Esophagus squamous epithelium (tissue), 5 donors: ENCODE measurements at regions not wholly inside any gene's neighbourhood (a gene's known extent, or its start where the extent isn't known, plus 50 kb on each side); places are given as distances from the start of the nearest gene placed in this dataset.

Source experiments
- DNase-seq: peaks from one replicate; lab custom pipeline; 2025; lab: John Stamatoyannopoulos, UW
- H3K27ac ChIP-seq, 4 donors: fragments of 200-600 bp; sonication (generic); one replicate each; pipeline ENCODE4 v1.5.1; 2016 to 2019; ENCODE audit warnings: mild to moderate bottlenecking in 1 of 4
- H3K27me3 ChIP-seq, 4 donors: fragments of 200-600 bp; sonication (generic); 1 replicate in 3 of 4; 2 replicates in 1 of 4; pipeline versions ENCODE4 v1.5.1 to v1.6.0; 2017 to 2021; ENCODE audit warnings: antibody characterized with exemption in 1 of 4
- H3K36me3 ChIP-seq, 3 donors: fragments of 200-600 bp; sonication (generic); one replicate each; pipeline ENCODE4 v1.5.1; 2016 to 2019
- H3K4me1 ChIP-seq, 3 donors: fragments of 200-600 bp; sonication (generic); one replicate each; pipeline ENCODE4 v1.5.1; 2017 to 2019
- H3K4me3 ChIP-seq, 4 donors: fragments of 200-600 bp; sonication (generic); 1 replicate in 3 of 4; 2 replicates in 1 of 4; pipeline ENCODE4 v1.5.1; 2016 to 2019; ENCODE audit warnings: mild to moderate bottlenecking in 2 of 4, moderate library complexity in 1 of 4
- H3K9me3 ChIP-seq, 3 donors: fragments of 200-600 bp; sonication (generic); one replicate each; pipeline ENCODE4 v1.5.1; 2016 to 2019
- CTCF ChIP-seq, 6 experiments: fragments of 450-650 bp in 4 of 6; fragments of 200-600 bp in 2 of 6; sonication (generic) in 2 of 6; IDR thresholded peaks; one replicate each; pipeline ENCODE4 v1.5.1; 2016 to 2019; ENCODE audit warnings: antibody characterized with exemption in 6 of 6, mild to moderate bottlenecking in 4 of 6, moderate library complexity in 4 of 6
- POLR2A ChIP-seq, 4 donors: fragments of 450-650 bp; IDR thresholded peaks; one replicate each; pipeline ENCODE4 v1.6.1; 2017; ENCODE audit warnings: antibody characterized with exemption in 4 of 4, mild to moderate bottlenecking in 4 of 4, moderate library complexity in 3 of 4
- WGBS, 2 donors: methylation state at CpG; one replicate each; pipeline ENCODE4 v1.1.5; 2018; 5-methylcytosine and 5-hydroxymethylcytosine counted together
- intact Hi-C: fragments of 100-400 bp; cut with DNase I; formaldehyde crosslinking; loops from one replicate; pipeline ENCODE4 v1.15.0; 2022
- donor health status: DM: yes; HTN: yes; CAD: no.

- TF ChIP-seq POLR2A (IDR thresholded peaks at IDR 0.05), result no peak
- TF ChIP-seq CTCF (IDR thresholded peaks at IDR 0.05), result no peak
- H3K9me3 ChIP-seq, result no peaks in the 10 kb centered on the region
- WGBS, 2 donors, result 64 to 91% methylated on average over 3 of the region's 3 CpGs
- no peak overlapping the region for H3K27ac ChIP-seq
- no peaks in the 10 kb centered on the region for H3K4me1 ChIP-seq
- H3K4me3 ChIP-seq, result no peak overlapping the region
- intact Hi-C loops, result no loop called here
- no peaks in the 10 kb centered on the region for H3K36me3 ChIP-seq
- H3K27me3 ChIP-seq, result no peaks in the 10 kb centered on the region
- DNase-seq, result no peak
Measured at GRCh38 chr5:104213216-104213615, 650.6 kb upstream of the NUDT12 start.

GRCh38 chr5:104199771-104200170, 637.2 kb upstream of the NUDT12 start:
- no peak for DNase-seq
- Histone ChIP-seq H3K9me3 (no peaks in the 10 kb centered on the region), H3K4me3 (no peak overlapping the region), H3K36me3 (no peaks in the 10 kb centered on the region), H3K4me1 (no peaks in the 10 kb centered on the region), H3K27ac (no peak overlapping the region), H3K27me3 (no peaks in the 10 kb centered on the region)
- TF ChIP-seq CTCF (IDR thresholded peaks at IDR 0.05), result no peak
- TF ChIP-seq POLR2A (IDR thresholded peaks at IDR 0.05), result no peak
- intact Hi-C loops, result no loop called here
- WGBS, 2 donors, result 58% methylated on average over 3 of the region's 3 CpGs

GRCh38 chr5:104198156-104198555, 635.6 kb upstream of the NUDT12 start:
- Histone ChIP-seq H3K9me3 (no peaks in the 10 kb centered on the region), H3K36me3 (no peaks in the 10 kb centered on the region), H3K4me1 (no peaks in the 10 kb centered on the region), H3K27me3 (no peaks in the 10 kb centered on the region), H3K4me3 (no peak overlapping the region), H3K27ac (no peak overlapping the region)
- TF ChIP-seq CTCF (IDR thresholded peaks at IDR 0.05) (no peak), POLR2A (IDR thresholded peaks at IDR 0.05) (no peak)
- no peak for DNase-seq
- intact Hi-C loops, result no loop called here
- 85 to 100% methylated on average over 1 of the region's 1 CpG for WGBS, 2 donors

- WGBS, 2 donors, result 46 to 53% methylated on average over 2 of the region's 2 CpGs
- Histone ChIP-seq H3K4me3 (no peak overlapping the region), H3K4me1 (no peaks in the 10 kb centered on the region), H3K36me3 (no peaks in the 10 kb centered on the region), H3K9me3 (no peaks in the 10 kb centered on the region), H3K27me3 (no peaks in the 10 kb centered on the region), H3K27ac (no peak overlapping the region)
- no peak for DNase-seq
- TF ChIP-seq POLR2A (IDR thresholded peaks at IDR 0.05) (no peak), CTCF (IDR thresholded peaks at IDR 0.05) (no peak)
- intact Hi-C loops, result no loop called here
Measured at GRCh38 chr5:104189909-104190308, 627.3 kb upstream of the NUDT12 start.

- TF ChIP-seq POLR2A (IDR thresholded peaks at IDR 0.05) (no peak), CTCF (IDR thresholded peaks at IDR 0.05) (no peak)
- no peaks in the 10 kb centered on the region for H3K27me3 ChIP-seq
- DNase-seq, result no peak
- H3K9me3 ChIP-seq, result no peaks in the 10 kb centered on the region
- no peak overlapping the region for H3K4me3 ChIP-seq
- no peaks in the 10 kb centered on the region for H3K4me1 ChIP-seq
- intact Hi-C loops, result no loop called here
- no peak overlapping the region for H3K27ac ChIP-seq
- no peaks in the 10 kb centered on the region for H3K36me3 ChIP-seq
- WGBS, 2 donors, result 74 to 76% methylated on average over 4 of the region's 4 CpGs
Measured at GRCh38 chr5:104189031-104189430, 626.4 kb upstream of the NUDT12 start.
